ENCODE measurements at regions not wholly inside any gene's neighbourhood (a gene's known extent, or its start where the extent isn't known, plus 50 kb on each side); places are given as distances from the start of the nearest gene placed in this dataset.

GRCh38 chr10:63718421-63718820 is 197.2 kb downstream of the REEP3 start:
- no peak for DNase-seq
- CTCF ChIA-PET, result interaction anchor here (0.7 to 3.8 kb wide), 6 partner anchors 12 to 552 kb away, joined by 3 to 61 read pairs (median 6); no protein-coding TSS in a partner anchor
- intact Hi-C loops (cut with micrococcal nuclease; ENCODE audit: unreplicated experiment), result no loop called here

DNA sequence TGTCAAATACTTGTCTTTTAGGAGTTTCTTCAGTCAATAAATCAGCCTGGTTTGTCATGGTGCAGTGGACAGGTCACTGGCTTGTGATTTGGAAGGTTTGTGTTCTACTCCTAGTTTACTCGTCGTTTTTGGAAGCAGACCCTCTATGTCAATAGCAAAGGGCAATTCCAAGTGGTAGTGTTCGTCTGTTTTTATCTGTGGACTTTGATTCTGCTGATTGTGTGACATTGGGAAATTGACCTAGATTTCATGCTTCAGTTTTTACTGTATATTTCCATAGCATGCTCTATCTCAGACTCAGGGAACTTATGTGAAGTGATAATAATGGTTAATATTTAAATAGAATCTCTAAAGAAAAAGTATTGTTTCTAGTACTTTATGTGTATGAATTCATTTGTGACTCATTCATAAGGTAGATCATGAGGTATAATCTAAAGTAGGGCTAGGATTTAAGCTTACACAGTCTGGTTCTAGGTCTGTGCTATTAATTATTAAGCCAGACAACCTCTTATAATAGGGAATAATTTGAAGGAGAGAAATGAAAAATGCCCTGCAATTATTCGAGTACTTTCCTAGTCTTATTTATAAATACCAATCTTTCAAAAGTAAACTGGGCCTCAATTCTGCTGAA is 198.1 kb downstream of the REEP3 start:
- no peak for TF ChIP-seq CTCF (IDR thresholded peaks at IDR 0.05; ENCODE audit: unreplicated experiment)
- Mint-ChIP-seq H3K36me3 (ENCODE audit: insufficient read depth, unreplicated experiment) (no peaks in the 10 kb centered on the region), H3K4me3 (ENCODE audit: low read depth, unreplicated experiment) (no peak overlapping the region), H3K9me3 (ENCODE audit: low read depth, unreplicated experiment) (no peaks in the 10 kb centered on the region), H3K27ac (ENCODE audit: unreplicated experiment) (peak overlapping the region; percentile 44), H3K27me3 (ENCODE audit: unreplicated experiment) (no peaks in the 10 kb centered on the region), H3K4me1 (ENCODE audit: low read depth, unreplicated experiment) (peaks cover 29% of the 10 kb centered on the region)
- intact Hi-C loops (cut with micrococcal nuclease; ENCODE audit: unreplicated experiment), result no loop called here
- DNase-seq, result no peak
- BruUV-seq (replicated peaks), result no TSS peak
- CTCF ChIA-PET, result interaction anchor here (0.7 to 3.8 kb wide), 26 partner anchors 8 to 562 kb away, joined by 3 to 61 read pairs (median 4); partner anchors contain the start of gene JMJD1C

More at GRCh38 chr10:63718421-63718820, 197.2 kb downstream of the REEP3 start:
- H3K9me3 Mint-ChIP-seq (ENCODE audit: low read depth, unreplicated experiment), result no peaks in the 10 kb centered on the region
- no peak overlapping the region for H3K27ac Mint-ChIP-seq (ENCODE audit: unreplicated experiment)
- H3K36me3 Mint-ChIP-seq (ENCODE audit: insufficient read depth, unreplicated experiment), result peaks cover 6% of the 10 kb centered on the region
- H3K4me1 Mint-ChIP-seq (ENCODE audit: low read depth, unreplicated experiment), result peaks cover 37% of the 10 kb centered on the region
- TF ChIP-seq CTCF (IDR thresholded peaks at IDR 0.05; ENCODE audit: unreplicated experiment), result no peak
- no TSS peak for BruUV-seq (replicated peaks)
- no peak overlapping the region for H3K4me3 Mint-ChIP-seq (ENCODE audit: low read depth, unreplicated experiment)
- H3K27me3 Mint-ChIP-seq (ENCODE audit: unreplicated experiment), result no peaks in the 10 kb centered on the region

DNA sequence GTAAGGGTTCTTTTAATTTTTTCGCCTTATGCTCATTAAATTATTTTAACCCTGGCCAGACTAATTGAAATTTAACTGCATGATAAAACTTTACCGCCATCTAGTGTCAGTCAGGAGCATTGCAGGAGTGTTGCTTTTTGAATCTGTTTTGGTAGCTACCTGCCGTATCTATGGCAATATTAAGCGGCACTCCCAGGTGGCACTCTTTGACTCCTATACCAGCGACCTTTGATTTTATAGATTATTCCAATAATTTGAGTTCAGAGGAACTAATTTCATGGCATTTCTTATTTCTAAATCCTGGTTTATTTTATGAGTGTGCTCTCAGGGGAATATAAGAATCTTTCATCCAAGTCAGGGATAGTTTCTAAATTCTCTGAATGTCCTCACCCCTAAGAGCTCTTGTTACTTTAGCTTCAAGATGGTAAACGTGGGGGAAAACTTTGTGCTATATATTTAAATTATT is 198.9 kb downstream of the REEP3 start:
- BruUV-seq (replicated peaks), result no TSS peak
- Mint-ChIP-seq H3K36me3 (ENCODE audit: insufficient read depth, unreplicated experiment) (no peaks in the 10 kb centered on the region), H3K27me3 (ENCODE audit: unreplicated experiment) (peaks cover 2% of the 10 kb centered on the region), H3K27ac (ENCODE audit: unreplicated experiment) (no peak overlapping the region), H3K4me1 (ENCODE audit: low read depth, unreplicated experiment) (peaks cover 29% of the 10 kb centered on the region), H3K9me3 (ENCODE audit: low read depth, unreplicated experiment) (no peaks in the 10 kb centered on the region), H3K4me3 (ENCODE audit: low read depth, unreplicated experiment) (no peak overlapping the region)
- CTCF ChIA-PET, result interaction anchor here (0.6 to 3.8 kb wide), 29 partner anchors 9 to 562 kb away, joined by 3 to 61 read pairs (median 4); partner anchors contain the start of gene JMJD1C
- intact Hi-C loops (cut with micrococcal nuclease; ENCODE audit: unreplicated experiment), result loop anchor here (1.0 to 5.0 kb wide), 7 partner anchors 47 to 553 kb away; partner anchors contain the start of gene JMJD1C
- DNase-seq, result peak; percentile 68
- TF ChIP-seq CTCF (IDR thresholded peaks at IDR 0.05; ENCODE audit: unreplicated experiment), result peak; percentile 94

DNA sequence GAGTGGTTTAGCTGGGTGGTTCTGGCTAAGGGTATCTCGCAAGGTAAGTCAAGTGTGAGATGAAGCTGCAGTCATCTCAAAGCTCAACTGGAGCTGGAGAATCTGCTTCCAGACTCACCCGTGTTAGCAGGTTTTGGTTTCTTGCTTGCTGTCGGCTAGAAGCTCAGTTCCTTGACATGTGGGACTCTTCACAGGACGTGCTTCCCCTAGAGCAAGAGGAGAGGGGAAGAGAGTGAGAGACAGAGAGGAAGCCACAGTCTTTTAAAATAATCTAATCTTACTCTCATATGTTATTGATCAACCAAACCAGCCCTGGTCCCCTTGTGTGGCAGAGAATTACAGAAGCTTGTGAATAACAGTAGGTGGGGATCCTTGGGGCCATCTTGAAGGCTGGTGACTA is 199.5 kb downstream of the REEP3 start:
- DNase-seq, result no peak
- CTCF ChIA-PET, result interaction anchor here (0.6 to 3.8 kb wide), 25 partner anchors 10 to 563 kb away, joined by 3 to 61 read pairs (median 5); no protein-coding TSS in a partner anchor
- BruUV-seq (replicated peaks), result no TSS peak
- H3K27ac Mint-ChIP-seq (ENCODE audit: unreplicated experiment), result no peak overlapping the region
- TF ChIP-seq CTCF (IDR thresholded peaks at IDR 0.05; ENCODE audit: unreplicated experiment), result no peak
- peaks cover 29% of the 10 kb centered on the region for H3K4me1 Mint-ChIP-seq (ENCODE audit: low read depth, unreplicated experiment)
- H3K4me3 Mint-ChIP-seq (ENCODE audit: low read depth, unreplicated experiment), result no peak overlapping the region
- no peaks in the 10 kb centered on the region for H3K36me3 Mint-ChIP-seq (ENCODE audit: insufficient read depth, unreplicated experiment)
- H3K9me3 Mint-ChIP-seq (ENCODE audit: low read depth, unreplicated experiment), result no peaks in the 10 kb centered on the region
- peaks cover 8% of the 10 kb centered on the region for H3K27me3 Mint-ChIP-seq (ENCODE audit: unreplicated experiment)
- intact Hi-C loops (cut with micrococcal nuclease; ENCODE audit: unreplicated experiment), result loop anchor here (1.0 to 5.0 kb wide), 7 partner anchors 47 to 553 kb away; partner anchors contain the start of gene JMJD1C
